Activated CD8-positive, alpha-beta T cell treated with anti-CD3 and anti-CD28 coated beads for 36 hours (primary cell): ENCODE measurements at regions not wholly inside any gene's neighbourhood (a gene's known extent, or its start where the extent isn't known, plus 50 kb on each side); places are given as distances from the start of the nearest gene placed in this dataset.

ENCODE experiments used
- ATAC-seq: fragments of 200-7000 bp; cut with Tn5 transposase; one replicate; pipeline ENCODE4 v1.10.0; 2021; ENCODE audit warnings: mild to moderate bottlenecking, moderate library complexity
- CTCF ChIA-PET: fragments of 350-600 bp; sonication (Branson Sonifier 250); formaldehyde crosslinking; loops from one replicate; lab custom pipeline; 2021; ENCODE audit warnings: antibody characterized with exemption; lab: Charles Lee
- POLR2A ChIA-PET: fragments of 350-600 bp; sonication (Branson Sonifier 250); formaldehyde crosslinking; loops from one replicate; lab custom pipeline; 2021; ENCODE audit warnings: antibody characterized with exemption; lab: Charles Lee
- DNase-seq: peaks from one replicate; pipeline ENCODE4 v3.0.0-alpha.2; 2020
- H3K27ac Mint-ChIP-seq: one replicate; pipeline ENCODE4 v1.8.0; 2021; ENCODE audit warnings: mild to moderate bottlenecking, mixed read lengths
- H3K27me3 Mint-ChIP-seq: one replicate; pipeline ENCODE4 v1.8.0; 2021; ENCODE audit warnings: mixed read lengths
- H3K36me3 Mint-ChIP-seq: one replicate; pipeline ENCODE4 v1.8.0; 2021; ENCODE audit warnings: low read depth, mixed read lengths
- H3K4me1 Mint-ChIP-seq: one replicate; pipeline ENCODE4 v1.8.0; 2021; ENCODE audit warnings: low read depth, mixed read lengths
- H3K4me3 Mint-ChIP-seq: one replicate; pipeline ENCODE4 v1.8.0; 2021; ENCODE audit warnings: mild to moderate bottlenecking, moderate library complexity, mixed read lengths
- H3K9me3 Mint-ChIP-seq: one replicate; pipeline ENCODE4 v1.8.0; 2021; ENCODE audit warnings: mixed read lengths
- CTCF ChIP-seq: fragments of 200-600 bp; IDR thresholded peaks from one replicate; pipeline ENCODE4 v1.8.0; 2022; ENCODE audit warnings: antibody characterized with exemption, mild to moderate bottlenecking
- intact Hi-C: fragments of 100-400 bp; cut with micrococcal nuclease; formaldehyde crosslinking; loops from one replicate; pipeline ENCODE4 v1.10.0; 2022

DNA sequence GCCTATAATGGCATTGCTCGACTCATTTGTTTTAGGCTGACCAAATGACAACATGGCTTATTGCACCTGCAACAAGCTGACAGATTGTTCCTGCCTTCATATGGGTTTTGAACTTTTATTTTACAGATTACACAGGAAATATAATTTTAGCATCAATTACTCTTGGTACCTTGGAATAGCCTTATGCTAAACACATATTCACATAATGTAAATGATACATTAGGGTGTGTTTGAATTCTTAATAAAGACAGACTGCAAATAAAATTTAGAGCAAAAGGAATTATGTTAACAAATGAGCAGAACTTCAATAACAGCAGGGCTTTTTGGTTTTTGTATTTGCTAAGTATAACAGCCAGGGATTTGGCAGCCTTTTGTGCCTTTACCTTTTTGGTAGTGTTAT is 51.9 kb upstream of the TMC3 start:
- TF ChIP-seq CTCF = no peak
- Mint-ChIP-seq H3K9me3 (no peaks in the 10 kb centered on the region), H3K27me3 (peaks cover 1% of the 10 kb centered on the region), H3K27ac (no peak overlapping the region), H3K4me3 (no peak overlapping the region), H3K4me1 (no peaks in the 10 kb centered on the region), H3K36me3 (no peaks in the 10 kb centered on the region)
- intact Hi-C loops = no loop called here
- CTCF ChIA-PET = no interaction called here
- DNase-seq (no peak), ATAC-seq (no peak)
- POLR2A ChIA-PET = no interaction called here
